ENCODE measurements at regions not wholly inside any gene's neighbourhood (a gene's known extent, or its start where the extent isn't known, plus 50 kb on each side); places are given as distances from the start of the nearest gene placed in this dataset.

DNA sequence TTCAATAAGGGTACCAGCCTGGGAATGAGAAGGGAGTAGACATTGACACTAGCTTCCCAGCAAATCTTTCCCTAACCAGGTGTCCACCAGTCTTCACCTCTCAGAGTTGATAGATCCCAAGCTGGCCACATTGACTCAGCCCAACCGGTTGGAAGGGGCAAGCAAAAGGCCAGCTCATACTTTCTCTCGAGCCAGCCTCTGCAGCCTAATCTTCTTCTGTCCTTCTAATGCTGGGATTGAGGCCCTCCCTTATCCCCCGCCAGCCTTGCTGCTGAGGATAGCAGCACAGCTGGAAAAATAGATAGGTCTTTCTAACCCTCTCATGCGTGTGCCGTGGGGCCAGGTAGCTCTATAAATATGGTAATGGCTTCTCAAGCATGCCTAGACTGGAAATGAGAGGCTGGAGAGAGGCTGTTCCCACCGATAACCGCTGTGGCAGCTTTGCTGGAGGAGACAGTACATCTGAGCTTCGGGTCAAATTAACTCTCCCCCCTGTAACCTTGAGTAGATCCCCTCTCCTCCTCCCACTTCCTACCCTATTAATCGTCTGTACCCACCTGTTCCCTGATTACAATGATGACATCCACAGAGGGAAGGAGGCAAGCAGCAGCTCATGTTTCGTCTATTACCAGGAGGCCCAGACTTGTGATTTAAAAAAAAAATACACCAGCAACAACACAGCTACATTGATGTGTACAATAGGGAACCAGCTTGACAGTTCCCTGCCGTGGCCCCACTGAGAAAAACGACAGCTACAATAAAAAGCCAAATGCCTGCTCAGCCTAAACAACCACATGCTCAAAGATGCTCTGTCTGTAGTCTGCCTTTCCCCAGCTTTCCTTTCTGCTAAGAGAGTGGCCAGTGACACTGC lies 219.9 kb upstream of the BRINP1 start:
- intact Hi-C loops (cut with DNase I), result no loop called here
- Histone ChIP-seq H3K27me3 (no peaks in the 10 kb centered on the region), H3K9me3 (no peaks in the 10 kb centered on the region), H3K27ac (no peak overlapping the region), H3K36me3 (no peaks in the 10 kb centered on the region), H3K4me1 (no peaks in the 10 kb centered on the region), H3K4me3 (no peak overlapping the region)
- no peak for DNase-seq (ENCODE audit: low spot score in 2 of 2)
- TF ChIP-seq, protein P1, sequence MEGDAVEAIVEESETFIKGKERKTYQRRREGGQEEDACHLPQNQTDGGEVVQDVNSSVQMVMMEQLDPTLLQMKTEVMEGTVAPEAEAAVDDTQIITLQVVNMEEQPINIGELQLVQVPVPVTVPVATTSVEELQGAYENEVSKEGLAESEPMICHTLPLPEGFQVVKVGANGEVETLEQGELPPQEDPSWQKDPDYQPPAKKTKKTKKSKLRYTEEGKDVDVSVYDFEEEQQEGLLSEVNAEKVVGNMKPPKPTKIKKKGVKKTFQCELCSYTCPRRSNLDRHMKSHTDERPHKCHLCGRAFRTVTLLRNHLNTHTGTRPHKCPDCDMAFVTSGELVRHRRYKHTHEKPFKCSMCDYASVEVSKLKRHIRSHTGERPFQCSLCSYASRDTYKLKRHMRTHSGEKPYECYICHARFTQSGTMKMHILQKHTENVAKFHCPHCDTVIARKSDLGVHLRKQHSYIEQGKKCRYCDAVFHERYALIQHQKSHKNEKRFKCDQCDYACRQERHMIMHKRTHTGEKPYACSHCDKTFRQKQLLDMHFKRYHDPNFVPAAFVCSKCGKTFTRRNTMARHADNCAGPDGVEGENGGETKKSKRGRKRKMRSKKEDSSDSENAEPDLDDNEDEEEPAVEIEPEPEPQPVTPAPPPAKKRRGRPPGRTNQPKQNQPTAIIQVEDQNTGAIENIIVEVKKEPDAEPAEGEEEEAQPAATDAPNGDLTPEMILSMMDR (IDR thresholded peaks at IDR 0.05), result no peak

DNA sequence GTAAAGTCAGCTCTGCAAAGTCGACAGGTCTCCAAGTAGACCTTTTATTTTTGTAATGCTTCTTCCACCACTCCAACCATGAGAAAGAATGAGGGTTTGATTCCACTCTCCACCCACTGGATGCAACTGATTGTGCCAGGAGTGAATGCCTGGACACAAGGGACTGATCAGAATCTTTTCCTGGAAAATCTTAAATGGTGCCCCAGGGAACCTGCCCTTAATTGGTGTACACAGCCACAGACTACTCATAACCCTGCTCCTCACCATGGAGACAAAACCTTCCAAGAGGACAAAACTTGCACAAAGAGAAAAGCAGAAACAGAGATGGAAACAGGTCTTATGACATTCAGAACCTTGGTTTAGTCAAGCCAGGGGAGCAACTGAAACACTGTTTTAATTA lies 208.6 kb upstream of the BRINP1 start:
- no peaks in the 10 kb centered on the region for H3K36me3 ChIP-seq
- H3K27ac ChIP-seq, result no peak overlapping the region
- H3K9me3 ChIP-seq, result no peaks in the 10 kb centered on the region
- H3K4me3 ChIP-seq, result no peak overlapping the region
- intact Hi-C loops (cut with DNase I), result no loop called here
- DNase-seq (ENCODE audit: low spot score in 2 of 2), result no peak
- no peaks in the 10 kb centered on the region for H3K27me3 ChIP-seq
- TF ChIP-seq, protein P1 (IDR thresholded peaks at IDR 0.05), result no peak
- H3K4me1 ChIP-seq, result no peaks in the 10 kb centered on the region

DNA sequence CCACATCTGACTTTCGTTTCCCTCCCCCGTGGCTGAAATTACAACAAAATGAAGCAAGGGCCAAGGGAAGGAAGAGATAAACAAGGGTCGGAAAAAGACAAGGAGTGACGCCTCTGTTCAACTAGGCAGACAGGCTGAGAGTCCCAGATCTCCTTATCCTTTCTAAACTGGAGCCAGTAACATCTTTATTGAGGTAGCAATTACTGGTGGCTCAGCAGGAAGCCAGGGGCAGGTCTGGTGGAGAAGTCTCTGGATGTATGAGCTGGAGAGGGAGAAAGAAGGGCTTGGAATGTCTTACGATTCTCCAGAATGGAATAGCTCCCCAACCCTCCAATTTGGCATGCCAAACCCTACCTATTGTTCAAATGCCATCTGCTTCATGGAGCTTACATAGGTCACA lies 190.8 kb upstream of the BRINP1 start:
- TF ChIP-seq, protein P1 (IDR thresholded peaks at IDR 0.05), result no peak
- intact Hi-C loops (cut with DNase I), result loop anchor here (5.0 kb wide), 1 partner anchor 917 kb away; no protein-coding TSS in a partner anchor

DNA sequence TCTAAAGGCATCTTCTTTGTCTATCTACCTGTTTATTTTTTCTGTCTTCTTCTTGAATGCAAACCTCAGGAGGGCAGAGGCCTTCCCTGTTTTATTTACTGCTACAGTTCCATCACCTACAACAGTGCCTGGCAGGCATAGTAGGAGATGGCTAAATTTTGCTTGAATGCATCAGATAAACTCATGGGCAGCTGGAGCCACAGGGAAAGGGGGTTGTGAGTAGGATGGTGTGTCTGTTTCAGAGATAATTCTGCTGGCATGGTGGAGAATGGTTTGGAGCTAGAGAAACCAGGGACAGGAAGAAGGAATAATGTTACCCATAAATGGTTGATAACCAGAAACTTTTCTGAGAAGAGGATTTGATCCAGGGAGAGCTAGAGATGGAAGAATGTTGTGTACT lies 189.8 kb upstream of the BRINP1 start:
- intact Hi-C loops (cut with DNase I), result loop anchor here (5.0 kb wide), 1 partner anchor 918 kb away; no protein-coding TSS in a partner anchor
- H3K4me1 ChIP-seq, result no peaks in the 10 kb centered on the region
- TF ChIP-seq, protein P1 (IDR thresholded peaks at IDR 0.05), result no peak

More for the DNA sequence above, 190.8 kb upstream of the BRINP1 start:
- no peak for DNase-seq (ENCODE audit: low spot score in 2 of 2)
- Histone ChIP-seq H3K4me3 (no peak overlapping the region), H3K36me3 (no peaks in the 10 kb centered on the region), H3K4me1 (no peaks in the 10 kb centered on the region), H3K27ac (no peak overlapping the region), H3K27me3 (no peaks in the 10 kb centered on the region), H3K9me3 (no peaks in the 10 kb centered on the region)

GRCh38 chr9:119556129-119556875 lies 187.1 kb upstream of the BRINP1 start:
- TF ChIP-seq, protein P1 (IDR thresholded peaks at IDR 0.05), result peak; percentile 85 to 95 (median 87)
- peak in 1 of 2 donors; percentile 83 for DNase-seq (ENCODE audit: low spot score in 2 of 2)
- peak overlapping the region in 1 of 2 donors; percentile 51 for H3K27ac ChIP-seq
- H3K9me3 ChIP-seq, result no peaks in the 10 kb centered on the region
- H3K36me3 ChIP-seq, result no peaks in the 10 kb centered on the region
- H3K4me3 ChIP-seq, result peak overlapping the region; percentile 48 to 57
- intact Hi-C loops (cut with DNase I), result loop anchor here (1.0 to 5.0 kb wide), 2 partner anchors 413 to 921 kb away; no protein-coding TSS in a partner anchor
- no peaks in the 10 kb centered on the region for H3K27me3 ChIP-seq
- no peaks in the 10 kb centered on the region for H3K4me1 ChIP-seq

More for the DNA sequence above, 189.8 kb upstream of the BRINP1 start:
- no peaks in the 10 kb centered on the region for H3K9me3 ChIP-seq
- no peak overlapping the region for H3K27ac ChIP-seq
- no peaks in the 10 kb centered on the region for H3K36me3 ChIP-seq
- no peak overlapping the region for H3K4me3 ChIP-seq
- no peak for DNase-seq (ENCODE audit: low spot score in 2 of 2)
- H3K27me3 ChIP-seq, result no peaks in the 10 kb centered on the region

Data from ascending aorta (tissue), 2 donors.